ENCODE measurements at regions not wholly inside any gene's neighbourhood (a gene's known extent, or its start where the extent isn't known, plus 50 kb on each side); places are given as distances from the start of the nearest gene placed in this dataset.

DNA sequence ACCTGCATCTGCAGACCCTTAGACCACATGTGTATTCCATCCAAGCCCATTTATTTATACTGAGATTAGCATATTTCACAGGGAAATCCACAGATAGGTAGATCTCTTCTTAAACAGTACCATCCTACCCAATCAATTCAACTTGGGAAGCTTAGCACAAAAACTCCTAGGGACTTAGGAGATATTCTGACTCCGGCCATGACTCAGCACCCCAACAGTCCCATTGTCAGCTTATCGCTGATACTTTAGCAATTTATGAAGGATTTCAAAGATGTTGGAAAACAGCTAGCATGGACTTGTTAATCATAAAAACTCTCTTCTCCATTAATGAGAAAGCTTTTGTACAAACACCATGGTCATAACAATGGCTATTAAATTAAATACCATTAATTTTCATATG is 236.2 kb upstream of the PREP start:
- no peak for DNase-seq

DNA sequence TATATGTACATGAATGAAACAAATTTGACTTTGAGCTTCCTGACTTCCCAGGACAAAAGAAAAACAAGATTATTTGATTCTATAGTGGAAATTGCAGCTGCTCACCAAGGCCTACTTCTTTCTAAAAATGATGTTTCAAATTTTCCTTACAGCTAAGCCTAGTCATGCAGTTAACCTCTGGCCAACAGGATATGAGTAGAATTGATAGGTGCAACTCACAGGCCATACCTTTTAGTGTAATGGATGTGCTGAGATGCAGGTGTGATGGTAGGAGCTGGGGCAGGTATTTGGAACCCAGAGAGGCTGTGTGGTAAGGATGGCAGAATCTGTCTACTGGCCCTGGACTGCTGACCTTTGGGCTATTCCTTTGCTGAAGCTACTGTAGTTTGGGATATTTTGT is 230.9 kb upstream of the PREP start:
- DNase-seq: no peak

DNA sequence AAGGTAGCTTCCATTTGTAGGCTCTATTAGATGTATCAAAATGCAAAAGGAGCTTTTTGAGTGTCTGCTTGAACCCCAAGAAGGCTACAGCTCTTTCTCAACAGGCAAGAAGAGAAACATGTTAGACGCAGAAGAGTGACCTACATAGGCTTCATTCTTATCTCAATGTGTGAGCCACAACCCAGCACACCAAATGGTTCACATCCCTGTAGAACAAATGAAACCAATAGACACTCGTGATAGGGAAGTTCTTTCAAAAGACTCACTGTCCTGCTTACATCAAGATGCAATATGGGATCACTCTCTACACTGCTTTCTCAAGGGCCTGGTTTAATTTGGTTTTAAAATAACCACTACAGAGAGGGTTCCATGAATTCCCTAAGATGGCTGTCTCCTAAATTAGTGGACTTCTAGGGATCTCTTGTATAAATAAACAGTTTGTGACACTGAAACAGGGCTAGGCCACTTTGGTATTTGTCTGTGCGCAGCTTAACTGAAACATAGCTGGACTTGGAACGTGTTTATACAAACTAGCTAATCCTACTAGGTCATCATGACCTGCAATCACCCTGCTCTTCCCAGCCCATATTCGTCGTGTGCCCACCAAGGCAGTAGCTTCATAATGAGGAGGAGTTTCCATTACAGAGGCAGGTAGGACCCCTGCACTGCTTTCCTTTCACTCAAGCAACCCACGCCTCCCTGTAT is 225.4 kb upstream of the PREP start:
- no peak for DNase-seq

DNA sequence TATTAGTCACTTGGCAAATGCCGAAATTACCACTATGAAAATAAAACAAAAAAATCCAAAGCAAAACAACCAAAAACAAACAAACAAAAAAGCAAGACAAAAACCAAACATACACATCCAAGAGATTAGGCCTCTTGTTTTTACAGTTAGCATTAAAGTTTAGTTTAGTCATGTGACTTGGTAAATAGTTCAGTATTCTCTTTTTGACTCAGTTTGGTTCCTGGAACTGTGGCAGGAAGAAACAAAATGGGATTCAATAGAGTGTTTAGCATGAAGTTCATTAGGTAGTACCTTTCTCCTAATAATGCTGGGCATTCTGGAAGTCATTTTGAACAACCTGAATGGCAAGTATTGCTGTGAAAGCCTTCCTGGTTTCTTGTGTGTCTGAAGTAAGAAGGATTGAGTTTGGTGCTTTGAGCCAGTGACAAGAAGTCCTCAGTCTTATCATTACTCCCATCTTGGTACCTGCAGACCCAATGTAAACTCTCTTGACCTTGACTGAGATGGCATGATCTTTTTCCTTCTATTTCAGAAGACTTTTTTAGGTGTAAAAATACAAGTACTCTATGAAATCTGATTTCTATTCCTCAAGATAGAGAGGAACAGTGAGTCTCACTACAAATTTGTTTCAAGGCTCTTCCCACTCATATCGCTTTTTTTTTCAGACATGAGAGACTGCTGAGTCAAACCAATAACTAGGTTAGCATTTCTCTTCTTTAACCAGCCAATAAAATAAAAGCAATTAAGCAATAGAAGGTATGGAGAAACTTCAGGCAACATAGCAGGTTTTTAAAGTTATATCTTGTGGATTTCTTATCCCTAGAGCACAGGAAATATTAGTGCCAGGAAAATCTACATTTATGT is 223.6 kb upstream of the PREP start:
- no peak for DNase-seq

DNA sequence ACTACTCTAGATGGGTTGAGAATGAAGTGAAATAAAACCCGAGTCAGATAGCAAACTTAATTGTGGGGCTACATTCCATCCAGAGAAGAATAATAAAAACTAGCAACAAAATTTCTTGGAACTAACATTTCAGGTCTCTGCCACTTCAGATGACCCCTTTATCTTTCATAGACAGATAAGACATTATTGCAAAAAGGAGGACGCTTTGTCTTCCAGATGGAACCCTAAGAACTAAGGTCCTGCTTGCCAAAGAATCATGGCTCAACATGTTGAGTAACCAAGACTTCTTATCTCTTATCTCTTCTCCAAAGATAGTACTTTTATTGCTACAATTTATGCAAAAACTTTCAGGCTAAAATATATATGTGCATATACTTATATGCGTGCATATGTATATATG is 221.1 kb upstream of the PREP start:
- no peak for DNase-seq

DNA sequence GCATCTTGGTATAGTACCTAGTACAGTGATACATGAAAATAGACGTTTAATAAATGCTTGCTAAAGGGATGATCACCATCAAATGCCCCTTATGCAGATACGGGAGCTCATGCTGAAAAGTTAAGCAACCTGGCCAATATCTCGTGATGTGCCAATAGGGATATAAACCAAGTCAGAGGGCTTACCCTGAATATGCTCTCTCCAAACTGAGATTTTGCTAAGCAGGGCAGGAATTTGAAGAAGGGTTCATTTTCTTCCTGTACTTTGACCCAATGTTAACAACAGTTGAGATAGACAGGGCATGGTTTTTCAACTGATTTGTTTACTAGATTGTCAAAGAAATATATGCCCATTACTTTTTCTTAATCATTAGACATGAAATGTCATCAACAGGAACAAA is 219.3 kb upstream of the PREP start:
- no peak for DNase-seq

DNA sequence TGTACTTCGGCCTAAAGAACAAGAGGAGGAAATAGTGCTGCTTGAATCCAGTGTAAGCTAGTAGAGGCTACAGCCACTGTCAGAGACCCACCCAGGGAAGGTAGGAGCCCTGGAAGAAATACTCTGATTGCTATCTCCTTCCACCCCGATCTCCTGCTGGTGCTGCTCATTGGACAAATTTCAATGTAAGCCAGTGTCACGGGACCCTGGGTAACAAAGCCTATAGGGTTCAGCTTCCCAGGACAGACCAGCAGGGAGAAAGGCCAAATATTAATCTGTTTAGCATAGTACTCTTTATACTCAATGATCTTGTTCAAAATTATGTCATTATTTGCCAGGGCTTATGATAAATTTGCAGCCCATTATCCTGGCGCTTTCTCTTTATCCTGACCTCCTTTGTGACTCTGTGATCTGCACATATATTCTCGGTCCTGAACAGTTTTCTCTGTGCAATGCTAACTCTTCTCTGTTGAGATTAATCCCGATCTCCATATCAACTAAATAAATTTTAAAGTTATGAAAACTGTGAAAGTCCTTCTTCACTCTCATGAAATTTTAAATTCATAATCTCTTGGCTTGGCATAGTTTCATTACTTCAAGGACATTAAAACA is 218.8 kb upstream of the PREP start:
- no peak for DNase-seq

DNA sequence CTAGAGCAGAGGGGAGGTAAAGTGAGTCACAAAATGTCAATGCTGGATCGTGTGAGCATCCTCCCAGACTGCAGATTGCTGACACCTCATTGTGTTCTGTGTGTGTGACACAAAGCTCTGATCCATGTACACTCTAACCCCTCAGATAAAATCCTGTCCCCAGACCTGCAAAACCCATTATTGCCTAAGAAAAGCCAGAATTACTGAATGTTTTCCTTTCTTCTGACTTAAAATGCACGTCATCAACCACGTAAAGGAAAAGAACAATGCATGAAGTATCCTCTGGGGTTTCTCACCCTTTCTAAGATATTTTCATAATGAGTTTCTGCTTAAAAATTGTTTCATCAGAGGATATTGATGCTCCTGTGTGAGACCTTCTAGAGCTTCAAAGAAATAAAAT is 218.0 kb upstream of the PREP start:
- DNase-seq: no peak

DNA sequence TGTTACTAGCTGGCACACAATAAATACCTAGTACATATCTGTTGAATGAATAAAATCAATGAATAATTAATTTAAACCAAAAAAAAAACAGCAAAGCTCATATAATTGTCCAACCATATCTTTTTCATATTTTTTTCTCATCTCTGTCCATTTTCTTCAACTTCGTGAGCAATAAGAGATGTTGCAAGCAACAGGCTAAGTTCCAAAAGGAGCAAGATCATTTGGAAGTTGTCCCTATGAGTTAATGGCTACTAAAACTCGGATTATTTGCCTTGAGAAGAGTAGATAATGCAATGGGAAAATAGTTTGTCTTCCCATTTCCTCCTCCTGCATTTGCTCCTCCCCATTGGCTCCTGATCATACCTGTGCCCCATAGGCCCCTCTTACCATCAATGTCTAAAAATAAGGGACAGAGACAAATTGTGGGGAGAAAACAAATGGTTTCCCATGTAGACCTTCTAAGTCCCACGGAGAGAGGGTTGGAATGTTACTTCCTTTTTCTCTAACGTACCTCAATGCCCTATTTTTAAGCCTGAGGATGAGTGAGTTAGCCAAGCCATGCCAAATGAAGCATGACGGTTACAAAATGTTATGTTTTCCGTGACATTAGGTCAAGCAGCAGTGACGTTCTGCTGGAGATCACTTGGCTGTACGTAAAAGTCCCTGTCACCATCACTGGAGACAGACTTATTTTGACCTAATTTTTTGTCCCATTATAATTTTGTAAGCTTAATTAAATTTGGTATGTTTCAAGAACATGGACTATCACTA is 217.3 kb upstream of the PREP start:
- no peak for DNase-seq

DNA sequence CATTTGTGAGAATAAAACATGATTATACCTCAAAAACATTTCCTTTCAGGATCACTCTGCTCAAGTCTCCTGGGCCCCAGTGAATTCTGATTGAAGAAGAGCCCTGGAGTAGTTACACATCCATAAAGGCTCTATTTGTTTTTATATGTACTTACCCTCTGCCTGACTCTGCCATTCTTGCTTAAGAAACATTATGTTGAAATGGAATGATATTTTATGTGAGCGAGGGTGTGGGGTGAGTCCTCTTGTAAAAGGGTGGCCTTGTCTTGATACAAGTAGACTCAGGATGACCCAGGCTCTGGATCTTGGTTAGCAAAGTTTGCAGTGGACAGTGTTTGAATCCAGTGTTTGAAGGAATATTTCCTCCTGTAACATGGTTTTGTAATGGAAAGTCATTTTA is 215.4 kb upstream of the PREP start:
- no peak for DNase-seq

DNA sequence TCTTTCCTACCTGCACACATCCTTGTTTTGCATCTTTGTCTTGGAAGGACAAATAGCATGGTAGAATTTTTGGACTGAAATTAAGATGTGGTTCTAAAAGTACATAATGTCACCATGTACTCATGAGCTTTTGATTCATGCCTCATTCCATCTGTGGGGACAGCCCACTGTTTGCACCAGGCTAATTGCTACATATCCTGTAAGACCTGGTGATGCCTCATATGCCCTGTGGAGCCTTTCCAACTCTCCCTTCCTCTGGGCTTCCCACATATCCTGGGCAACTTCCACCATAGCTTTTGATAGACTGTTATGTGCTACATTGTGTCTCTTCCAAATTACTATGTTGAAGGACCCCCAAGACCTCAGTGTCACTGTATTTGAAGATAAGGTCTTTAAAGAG is 213.6 kb upstream of the PREP start:
- DNase-seq: no peak

DNA sequence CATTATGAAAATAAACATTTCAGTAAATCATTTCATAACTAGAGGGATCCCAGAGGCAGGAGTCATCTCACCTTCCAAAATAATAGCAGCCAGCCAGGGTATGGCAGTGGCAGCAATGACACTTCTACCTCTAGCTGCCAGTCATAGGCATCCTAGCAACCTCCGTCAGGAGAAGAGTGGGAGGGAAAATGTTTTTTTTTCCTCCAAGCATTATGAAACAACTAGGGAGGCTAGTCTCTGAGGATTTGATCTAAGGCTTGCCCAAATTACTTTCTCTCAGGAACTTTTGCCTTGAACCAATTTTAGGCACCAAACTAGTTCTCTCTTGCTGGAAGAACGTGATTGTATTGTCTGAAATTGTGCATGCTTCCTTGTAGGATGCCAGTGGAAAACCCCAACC is 208.7 kb upstream of the PREP start:
- DNase-seq: no peak

DNA sequence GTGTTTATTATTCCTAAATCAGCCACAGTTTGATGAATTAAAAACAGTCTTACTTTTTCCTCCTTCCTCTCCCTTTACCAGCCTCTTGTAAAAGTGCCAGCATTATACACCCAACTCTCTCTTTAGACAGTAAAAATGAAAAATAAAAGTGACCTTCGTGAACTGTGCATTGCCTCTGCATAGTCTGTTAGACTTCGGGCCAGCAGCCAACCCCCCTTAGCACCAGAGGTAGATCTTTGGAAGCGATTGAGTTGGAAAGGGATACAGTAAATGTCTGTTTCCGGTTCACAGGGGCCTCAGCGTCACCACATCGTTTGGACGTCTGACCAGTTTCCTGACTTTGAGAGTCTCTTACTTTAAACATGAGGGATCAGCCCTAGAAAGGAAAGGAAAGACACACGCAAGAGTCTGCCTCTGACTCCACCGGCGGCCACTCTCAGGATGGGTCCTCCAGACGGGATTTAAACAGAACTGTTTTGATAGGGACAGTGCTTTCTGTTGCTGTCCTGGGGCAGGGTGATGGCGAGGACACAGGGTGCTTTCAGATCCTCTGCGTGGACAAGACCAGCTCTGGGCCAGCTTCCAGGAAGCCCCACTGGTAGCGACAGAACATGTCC is 206.6 kb upstream of the PREP start:
- no peak for DNase-seq

DNA sequence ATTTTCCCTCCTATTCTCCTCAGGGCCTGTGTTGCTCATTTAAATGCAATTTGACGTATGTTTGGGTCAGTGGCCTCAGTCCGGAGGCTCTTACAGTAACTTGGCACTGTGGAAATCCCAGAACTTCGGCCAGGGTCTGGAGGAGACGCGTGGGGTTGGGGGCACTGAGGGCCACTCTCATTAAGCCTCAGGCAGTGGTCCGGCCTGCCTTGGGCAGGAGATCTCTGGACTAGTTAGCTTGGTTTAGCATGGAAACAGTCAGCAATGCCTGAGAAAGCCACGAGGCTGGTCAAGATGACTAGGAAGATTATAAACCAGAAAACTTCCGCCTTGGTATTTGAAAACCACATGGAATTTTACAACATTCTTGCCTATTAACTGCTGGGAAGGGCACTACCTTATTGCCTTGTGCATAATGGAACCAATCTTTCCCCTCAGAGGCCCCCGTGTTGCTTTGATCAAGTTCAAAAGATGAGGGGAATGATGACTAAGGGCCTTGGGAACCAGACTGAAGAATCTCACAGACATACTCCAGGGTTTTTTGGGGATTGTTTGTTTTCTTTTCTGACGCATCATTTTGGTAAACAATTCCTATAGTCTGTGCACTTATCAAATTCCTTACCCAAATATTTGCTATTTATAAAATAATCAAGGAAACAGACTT is 206.0 kb upstream of the PREP start:
- DNase-seq: no peak

DNA sequence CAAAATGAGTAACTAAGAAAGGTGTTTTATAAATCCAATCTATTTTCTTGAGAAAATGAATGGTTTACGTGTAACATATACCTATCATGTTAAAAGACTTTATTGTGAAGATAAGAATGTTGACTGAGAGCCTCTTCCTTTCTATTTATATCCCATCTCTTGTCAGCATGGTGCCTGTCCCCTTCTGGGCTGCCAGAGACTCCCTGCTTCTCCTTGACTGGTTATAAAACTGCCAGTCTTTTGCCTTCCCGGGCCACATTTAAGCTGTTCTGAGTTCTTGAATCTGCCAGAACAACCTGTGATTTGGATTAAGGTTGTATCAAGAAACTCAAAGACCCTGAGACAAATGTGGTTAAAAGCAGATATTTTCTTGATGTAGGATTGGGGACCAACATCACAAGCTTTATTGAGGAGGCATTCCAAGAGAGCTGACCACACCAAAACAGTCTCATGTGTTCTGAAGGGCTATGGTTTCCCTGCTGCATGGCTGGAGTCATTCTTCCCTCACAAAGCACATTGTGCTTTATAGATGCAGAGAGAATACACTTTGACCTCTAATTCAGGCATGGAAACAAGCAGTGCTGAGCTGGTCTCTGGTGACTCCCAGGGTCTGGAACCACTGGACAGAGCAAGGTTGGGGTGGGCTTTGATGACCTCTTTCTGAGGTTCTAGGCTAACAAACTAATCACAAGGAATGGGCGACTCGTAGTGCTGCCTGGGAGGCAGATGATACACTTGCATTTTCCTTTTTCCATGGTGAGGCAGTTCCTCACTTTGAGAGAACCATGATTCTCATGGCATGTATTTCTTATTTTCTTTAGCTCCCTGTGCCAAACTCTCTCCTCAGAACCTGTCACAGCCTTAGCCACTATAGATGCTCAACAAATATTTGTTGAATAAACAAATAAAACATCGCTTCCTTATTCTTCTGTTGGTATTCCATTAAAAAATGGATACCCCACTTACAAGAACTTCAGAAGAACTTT is 205.0 kb upstream of the PREP start:
- DNase-seq: no peak

DNA sequence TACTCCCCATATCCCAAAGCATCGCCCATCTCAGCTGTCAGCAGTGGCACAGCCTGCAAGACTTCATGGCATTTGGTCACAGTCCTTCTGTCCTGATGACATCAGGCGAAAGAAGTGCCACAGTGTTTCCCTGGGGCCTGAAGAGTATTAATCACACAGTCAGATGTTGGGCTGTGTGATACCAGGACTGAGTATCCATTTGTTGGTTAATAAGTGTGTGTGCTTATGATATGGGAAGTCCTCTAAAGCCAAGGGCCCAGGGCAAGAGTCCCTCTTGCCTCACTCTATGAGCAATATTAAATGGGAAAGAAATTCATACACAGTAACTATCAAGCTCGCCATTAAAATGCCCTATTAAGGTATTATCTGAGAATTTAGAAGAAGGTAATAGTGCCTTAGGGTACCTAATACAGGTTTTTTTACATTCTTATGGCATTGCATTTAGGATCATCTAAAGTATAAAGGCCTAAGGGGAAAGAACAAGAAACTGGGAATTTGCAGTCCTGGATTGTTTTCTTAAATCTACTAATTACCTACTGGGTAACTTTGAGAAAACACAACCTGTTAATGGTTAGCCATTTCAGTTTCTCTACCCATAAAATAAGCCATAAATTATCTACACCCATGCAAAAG is 204.1 kb upstream of the PREP start:
- DNase-seq: no peak

DNA sequence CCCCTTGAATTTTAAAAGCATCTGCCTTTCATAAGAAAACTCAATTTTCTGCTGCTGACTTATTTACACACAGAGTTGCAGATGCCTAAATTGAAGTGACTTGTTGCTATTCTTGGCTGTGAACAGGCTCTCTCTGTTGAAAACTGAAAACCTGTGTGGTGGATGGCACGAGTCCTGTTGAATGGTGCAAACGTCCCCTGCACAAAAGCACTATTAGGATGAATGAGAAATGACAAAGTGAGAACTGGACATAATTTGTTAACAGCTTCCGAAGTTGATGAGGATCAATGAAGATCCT is 201.7 kb upstream of the PREP start:
- DNase-seq: no peak

DNA sequence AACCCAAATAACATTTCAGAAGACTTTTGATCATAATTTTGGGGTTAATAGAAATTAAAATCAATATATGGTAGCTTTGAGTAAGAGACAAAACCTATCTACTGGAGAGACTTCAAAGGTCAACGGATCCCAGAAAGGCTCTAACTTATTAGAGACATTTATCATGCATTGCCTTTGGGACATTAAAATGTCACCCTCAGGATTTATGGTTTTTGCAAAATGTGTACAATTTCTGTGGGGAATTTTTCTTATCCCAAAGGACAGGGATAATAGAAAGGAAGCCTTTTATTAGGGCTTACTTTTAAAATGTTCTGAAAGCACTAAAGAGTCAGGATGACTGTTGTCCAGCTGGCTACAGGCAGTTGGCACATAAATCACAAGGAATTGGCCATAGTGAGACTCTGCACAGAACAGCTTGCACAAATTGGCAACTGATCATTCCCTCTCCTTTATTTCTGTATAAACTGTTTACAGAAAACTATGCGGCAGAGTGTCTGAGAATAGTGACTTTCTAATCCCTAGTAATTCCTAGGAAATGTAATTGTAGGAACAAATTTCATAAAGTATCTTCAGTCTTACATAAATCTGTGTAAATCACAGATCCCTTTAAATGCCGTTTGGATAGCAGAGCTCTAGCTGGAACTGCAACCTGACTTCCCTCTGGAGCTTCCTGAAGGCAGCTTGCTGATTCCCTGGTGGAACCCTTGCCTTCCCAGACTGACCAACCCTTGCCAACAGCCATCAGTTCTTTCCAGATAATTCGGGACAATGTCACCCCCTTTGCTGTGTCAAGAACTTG is 201.1 kb upstream of the PREP start:
- no peak for DNase-seq

DNA sequence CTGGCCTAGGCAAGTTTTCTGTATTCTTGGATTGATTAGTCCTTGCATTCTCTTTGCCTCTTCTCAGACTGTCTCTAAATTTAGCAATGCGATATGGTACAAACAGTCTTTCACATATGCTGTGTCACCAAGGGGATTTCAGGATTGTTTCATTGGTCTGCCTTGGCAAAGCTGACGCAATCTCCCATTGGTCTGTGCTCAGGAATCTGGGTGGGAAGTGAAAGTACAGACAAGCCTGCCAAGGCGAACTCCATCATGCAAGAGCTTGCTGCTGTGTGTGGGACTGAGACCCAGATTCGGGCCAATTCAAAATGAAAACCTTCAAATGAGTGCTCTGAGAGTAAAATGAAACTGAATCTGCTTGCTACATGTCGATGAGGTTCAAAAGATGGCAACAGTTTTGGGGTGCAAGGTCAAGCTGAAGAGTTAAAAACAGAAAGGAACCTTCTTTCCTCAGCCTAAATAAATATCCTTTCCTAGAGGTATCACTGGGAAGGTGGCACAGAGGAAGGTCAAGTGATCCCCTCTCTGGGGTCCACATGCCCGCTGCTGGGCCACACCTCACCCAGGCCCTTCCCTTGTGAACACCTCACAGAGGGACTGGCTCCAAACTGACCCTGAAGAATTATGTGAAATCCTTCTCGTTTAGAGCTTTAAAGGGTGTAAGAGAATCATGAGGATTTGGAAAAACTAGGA is 198.8 kb upstream of the PREP start:
- no peak for DNase-seq

All from NCI-H345 (cell line).